K562 (cell line): ENCODE measurements at regions not wholly inside any gene's neighbourhood (a gene's known extent, or its start where the extent isn't known, plus 50 kb on each side); places are given as distances from the start of the nearest gene placed in this dataset.

Source experiments
- ATAC-seq: fragments of 200-7000 bp; cut with Tn5 transposase; 3 replicates; pipeline ENCODE4 v1.9.1; 2020; ENCODE audit warnings: moderate library complexity
- BruUV-seq: library from RNA; stranded (reverse); fragments of 400-500 nt; replicated peaks from 2 replicates; lab custom pipeline; 2021; lab: Mats Ljungman, UMichigan
- CTCF ChIA-PET: fragments of 300-600 bp; formaldehyde crosslinking; extraction: SDS; loops from one replicate; lab custom pipeline; 2021; ENCODE audit warnings: low intra/inter-chr PET ratio; lab: Yijun Ruan, JAX
- POLR2A ChIA-PET: fragments of 300-600, 350-650 bp; sonication (Branson Sonifier 250); formaldehyde crosslinking; extraction: SDS; loops from one replicate; lab custom pipeline; 2021; ENCODE audit warnings: antibody characterized with exemption, inconsistent platforms; lab: Yijun Ruan, JAX
- DNase-seq, 4 experiments: peaks; one replicate each; pipeline versions ENCODE4 v3.0.0 to v3.0.0-alpha.2; 2011 to 2018; ENCODE audit warnings: low spot score in 3 of 4, mixed read lengths in 3 of 4; ENCODE audit errors: extremely low read depth in 1 of 4
- FAIRE-seq: peaks from 2 replicates; lab custom pipeline; 2011; peaks lifted over from hg19 to GRCh38; lab: Jason Lieb, UNC
- H2AFZ ChIP-seq: 2 replicates; pipeline ENCODE4 v1.6.0; 2011; ENCODE audit warnings: low read depth, low read length, control low read depth, inconsistent platforms
- H3K27ac ChIP-seq: fragments of 200-600 bp; 3 replicates; pipeline ENCODE4 v1.8.0; 2011; ENCODE audit warnings: low read depth, mild to moderate bottlenecking, control low read depth, inconsistent platforms, low read length, moderate library complexity, mixed read lengths; ENCODE audit errors: extremely low read depth
- H3K27me3 ChIP-seq, 2 experiments: fragments of 300-600 bp in 1 of 2; 2 replicates in 1 of 2; 3 replicates in 1 of 2; pipeline versions ENCODE4 v1.6.0 to v1.8.0; 2011; ENCODE audit warnings: inconsistent platforms in 2 of 2, low read length in 2 of 2, mild to moderate bottlenecking in 1 of 2, mixed read lengths in 1 of 2, moderate library complexity in 1 of 2; ENCODE audit not compliant: control insufficient read depth in 2 of 2, insufficient read depth in 2 of 2
- H3K36me3 ChIP-seq: fragments of 300-600 bp; 3 replicates; pipeline ENCODE4 v1.8.0; 2011; ENCODE audit warnings: mild to moderate bottlenecking, low read length, inconsistent platforms; ENCODE audit not compliant: control insufficient read depth, insufficient read depth
- H3K4me1 ChIP-seq, 2 experiments: fragments of 200-600 bp in 1 of 2; replicated peaks in 1 of 2; 2 replicates in 1 of 2; 3 replicates in 1 of 2; pipeline versions ENCODE4 v1.5.1 to v1.8.0; 2011; ENCODE audit warnings: inconsistent platforms in 2 of 2, low read length in 2 of 2, mild to moderate bottlenecking in 1 of 2, mixed read lengths in 1 of 2, moderate library complexity in 1 of 2; ENCODE audit not compliant: control insufficient read depth in 2 of 2, insufficient read depth in 2 of 2
- H3K4me2 ChIP-seq: 2 replicates; pipeline ENCODE4 v1.6.1; 2011; ENCODE audit warnings: low read length, control low read depth, inconsistent platforms, mixed read lengths; ENCODE audit not compliant: insufficient read depth
- H3K4me3 ChIP-seq: fragments of 200-600 bp; sonication (generic), shearing (Covaris generic); 2 replicates; pipeline ENCODE4 v1.5.1; 2016; ENCODE audit warnings: control low read depth, inconsistent platforms
- H3K79me2 ChIP-seq: fragments of 200-600 bp; 3 replicates; pipeline ENCODE4 v1.8.0; 2011; ENCODE audit warnings: low read length, inconsistent platforms; ENCODE audit not compliant: control insufficient read depth, insufficient read depth
- H3K9ac ChIP-seq, 2 experiments: 2 replicates each; pipeline versions ENCODE4 v1.6.0 to v1.6.1; 2011; ENCODE audit warnings: low read depth in 2 of 2, low read length in 2 of 2, control low read depth in 1 of 2, inconsistent platforms in 1 of 2, mild to moderate bottlenecking in 1 of 2, mixed read lengths in 1 of 2; ENCODE audit not compliant: insufficient read depth in 1 of 2
- H3K9me1 ChIP-seq: one replicate; pipeline ENCODE4 v1.6.0; 2011; ENCODE audit warnings: inconsistent platforms, mild to moderate bottlenecking, low read length, moderate library complexity; ENCODE audit not compliant: control insufficient read depth, insufficient read depth
- H3K9me3 ChIP-seq: replicated peaks from 2 replicates; pipeline ENCODE4 v1.5.1; 2011; ENCODE audit warnings: low read depth, low read length, inconsistent platforms; ENCODE audit not compliant: control insufficient read depth, insufficient read depth
- H4K20me1 ChIP-seq: replicated peaks from 2 replicates; pipeline ENCODE4 v1.6.1; 2011; ENCODE audit warnings: low read length, inconsistent platforms, mixed read lengths; ENCODE audit not compliant: control insufficient read depth, insufficient read depth
- SMARCE1 ChIP-seq: fragments of 450-650 bp; IDR thresholded peaks from 2 replicates; pipeline ENCODE4 v1.7.1; 2016; ENCODE audit warnings: mild to moderate bottlenecking
- TEAD4 ChIP-seq, 2 experiments: sonication (generic) in 1 of 2; formaldehyde crosslinking in 1 of 2; IDR thresholded peaks; 2 replicates each; pipeline versions ENCODE4 v1.6.1 to v1.8.0; 2012 to 2022; ENCODE audit warnings: borderline replicate concordance in 1 of 2, inconsistent platforms in 1 of 2, low read length in 1 of 2, mild to moderate bottlenecking in 1 of 2, missing genetic modification reagents in 1 of 2
- ZKSCAN8 ChIP-seq: fragments of 200-800 bp; sonication (Bioruptor generic); IDR thresholded peaks from 2 replicates; pipeline ENCODE4 v1.6.1; 2016; ENCODE audit warnings: missing genetic modification characterization, missing compliant biosample characterization
- ZNF274 ChIP-seq: IDR thresholded peaks from 2 replicates; pipeline ENCODE4 v1.6.1; 2011; ENCODE audit warnings: low read depth, mild to moderate bottlenecking, low read length, moderate library complexity, borderline replicate concordance
- WGBS: fragments of 100-300 bp; shearing (Covaris generic); methylation state at CpG from one replicate; pipeline ENCODE4 v1.1.6; 2016; ENCODE audit warnings: low coverage, mixed read lengths; ENCODE audit not compliant: insufficient coverage; ENCODE audit errors: missing lambda C conversion rate; 5-methylcytosine and 5-hydroxymethylcytosine counted together
- in situ Hi-C: fragments of 300-500 bp; cut with MboI; formaldehyde crosslinking; loops from 4 replicates; pipeline ENCODE4 v1.15.0; 2018; ENCODE audit warnings: inconsistent platforms, mixed read lengths
- intact Hi-C: fragments of 100-400 bp; cut with micrococcal nuclease; formaldehyde crosslinking; loops from 2 replicates; pipeline ENCODE4 v1.14.2; 2022
- TF ChIP-seq, protein P1 (sequence below): fragments of 450-650 bp; IDR thresholded peaks from 2 replicates; pipeline ENCODE4 v1.6.1; 2017; ENCODE audit warnings: antibody characterized with exemption, mild to moderate bottlenecking
- TF ChIP-seq, protein P2 (sequence below), 2 experiments: fragments of 450-650 bp; conservative IDR thresholded peaks; 2 replicates each; pipeline ENCODE4 v1.6.1; 2017; ENCODE audit warnings: mild to moderate bottlenecking in 2 of 2, moderate library complexity in 2 of 2
- TF ChIP-seq, protein P3 (sequence below): fragments of 250-450 bp; sonication (Bioruptor Pico); IDR thresholded peaks from 2 replicates; pipeline ENCODE4 v1.9.0; 2021; ENCODE audit warnings: mild to moderate bottlenecking

DNA sequence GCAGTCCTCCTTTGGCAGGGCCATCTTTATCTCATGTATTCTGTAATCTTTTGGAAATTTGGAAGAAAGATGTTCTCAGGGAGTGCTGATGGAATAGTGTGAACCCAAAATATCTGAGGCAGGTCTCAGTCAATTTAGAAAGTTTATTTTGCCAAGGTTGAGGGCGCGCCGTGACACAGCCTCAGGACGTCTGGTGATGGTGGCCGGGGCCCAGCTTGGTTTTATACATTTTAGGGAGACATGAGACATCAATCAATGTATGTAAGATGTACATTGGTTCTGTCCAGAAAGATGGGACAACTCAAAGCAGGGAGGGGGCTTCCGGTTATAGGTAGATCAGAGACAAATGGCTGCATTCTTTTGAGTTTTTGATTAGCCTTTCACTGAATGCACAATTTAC is 89.8 kb downstream of the ERMARD start:
- ATAC-seq (no peak), FAIRE-seq (no peak), DNase-seq (no peak)
- no peak overlapping the region for H3K4me3 ChIP-seq
- no peaks in the 10 kb centered on the region; the same call in 1 of the 2 replicates for H4K20me1 ChIP-seq
- H3K79me2 ChIP-seq = no peaks in the 10 kb centered on the region
- no peak overlapping the region for H3K9ac ChIP-seq
- H3K4me2 ChIP-seq = no peak overlapping the region
- no peak overlapping the region for H2AFZ ChIP-seq
- WGBS = 40% methylated on average over 6 of the region's 6 CpGs
- H3K27me3 ChIP-seq = peaks cover 38 to 69% of the 10 kb centered on the region in 2 experiments
- in situ Hi-C loops (no loop called here), intact Hi-C loops (no loop called here)
- H3K36me3 ChIP-seq = no peaks in the 10 kb centered on the region
- ChIA-PET POLR2A (interaction anchor here (2.5 kb wide), 1 partner anchor 17 kb away, joined by 8 read pairs; no protein-coding TSS in a partner anchor), CTCF (no interaction called here)
- H3K4me1 ChIP-seq = peaks cover 0 to 13% of the 10 kb centered on the region in 2 experiments; a peak in 1 of 5 replicates
- H3K27ac ChIP-seq = no peak overlapping the region
- H3K9me3 ChIP-seq = no peaks in the 10 kb centered on the region
- H3K9me1 ChIP-seq = no peaks in the 10 kb centered on the region
- TF ChIP-seq ZNF274 = no peak
- TF ChIP-seq TEAD4 (IDR thresholded peaks at IDR 0.05; ENCODE audit: low read length) = no peak
- TF ChIP-seq TEAD4 (CRISPR knock-in tag; IDR thresholded peaks at IDR 0.05; ENCODE audit: borderline replicate concordance) = no peak
- no peak for TF ChIP-seq SMARCE1
- TF ChIP-seq, protein P1, sequence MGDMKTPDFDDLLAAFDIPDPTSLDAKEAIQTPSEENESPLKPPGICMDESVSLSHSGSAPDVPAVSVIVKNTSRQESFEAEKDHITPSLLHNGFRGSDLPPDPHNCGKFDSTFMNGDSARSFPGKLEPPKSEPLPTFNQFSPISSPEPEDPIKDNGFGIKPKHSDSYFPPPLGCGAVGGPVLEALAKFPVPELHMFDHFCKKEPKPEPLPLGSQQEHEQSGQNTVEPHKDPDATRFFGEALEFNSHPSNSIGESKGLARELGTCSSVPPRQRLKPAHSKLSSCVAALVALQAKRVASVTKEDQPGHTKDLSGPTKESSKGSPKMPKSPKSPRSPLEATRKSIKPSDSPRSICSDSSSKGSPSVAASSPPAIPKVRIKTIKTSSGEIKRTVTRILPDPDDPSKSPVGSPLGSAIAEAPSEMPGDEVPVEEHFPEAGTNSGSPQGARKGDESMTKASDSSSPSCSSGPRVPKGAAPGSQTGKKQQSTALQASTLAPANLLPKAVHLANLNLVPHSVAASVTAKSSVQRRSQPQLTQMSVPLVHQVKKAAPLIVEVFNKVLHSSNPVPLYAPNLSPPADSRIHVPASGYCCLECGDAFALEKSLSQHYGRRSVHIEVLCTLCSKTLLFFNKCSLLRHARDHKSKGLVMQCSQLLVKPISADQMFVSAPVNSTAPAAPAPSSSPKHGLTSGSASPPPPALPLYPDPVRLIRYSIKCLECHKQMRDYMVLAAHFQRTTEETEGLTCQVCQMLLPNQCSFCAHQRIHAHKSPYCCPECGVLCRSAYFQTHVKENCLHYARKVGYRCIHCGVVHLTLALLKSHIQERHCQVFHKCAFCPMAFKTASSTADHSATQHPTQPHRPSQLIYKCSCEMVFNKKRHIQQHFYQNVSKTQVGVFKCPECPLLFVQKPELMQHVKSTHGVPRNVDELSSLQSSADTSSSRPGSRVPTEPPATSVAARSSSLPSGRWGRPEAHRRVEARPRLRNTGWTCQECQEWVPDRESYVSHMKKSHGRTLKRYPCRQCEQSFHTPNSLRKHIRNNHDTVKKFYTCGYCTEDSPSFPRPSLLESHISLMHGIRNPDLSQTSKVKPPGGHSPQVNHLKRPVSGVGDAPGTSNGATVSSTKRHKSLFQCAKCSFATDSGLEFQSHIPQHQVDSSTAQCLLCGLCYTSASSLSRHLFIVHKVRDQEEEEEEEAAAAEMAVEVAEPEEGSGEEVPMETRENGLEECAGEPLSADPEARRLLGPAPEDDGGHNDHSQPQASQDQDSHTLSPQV = no peak
- TF ChIP-seq, protein P2, sequence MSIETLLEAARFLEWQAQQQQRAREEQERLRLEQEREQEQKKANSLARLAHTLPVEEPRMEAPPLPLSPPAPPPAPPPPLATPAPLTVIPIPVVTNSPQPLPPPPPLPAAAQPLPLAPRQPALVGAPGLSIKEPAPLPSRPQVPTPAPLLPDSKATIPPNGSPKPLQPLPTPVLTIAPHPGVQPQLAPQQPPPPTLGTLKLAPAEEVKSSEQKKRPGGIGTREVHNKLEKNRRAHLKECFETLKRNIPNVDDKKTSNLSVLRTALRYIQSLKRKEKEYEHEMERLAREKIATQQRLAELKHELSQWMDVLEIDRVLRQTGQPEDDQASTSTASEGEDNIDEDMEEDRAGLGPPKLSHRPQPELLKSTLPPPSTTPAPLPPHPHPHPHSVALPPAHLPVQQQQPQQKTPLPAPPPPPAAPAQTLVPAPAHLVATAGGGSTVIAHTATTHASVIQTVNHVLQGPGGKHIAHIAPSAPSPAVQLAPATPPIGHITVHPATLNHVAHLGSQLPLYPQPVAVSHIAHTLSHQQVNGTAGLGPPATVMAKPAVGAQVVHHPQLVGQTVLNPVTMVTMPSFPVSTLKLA (conservative IDR thresholded peaks at IDR 0.05) = no peak
- no peak for TF ChIP-seq ZKSCAN8 (CRISPR knock-in tag)
- TF ChIP-seq, protein P3, sequence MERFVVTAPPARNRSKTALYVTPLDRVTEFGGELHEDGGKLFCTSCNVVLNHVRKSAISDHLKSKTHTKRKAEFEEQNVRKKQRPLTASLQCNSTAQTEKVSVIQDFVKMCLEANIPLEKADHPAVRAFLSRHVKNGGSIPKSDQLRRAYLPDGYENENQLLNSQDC (CRISPR knock-in tag) = no peak
- BruUV-seq = no TSS peak
